ENCODE measurements at regions not wholly inside any gene's neighbourhood (a gene's known extent, or its start where the extent isn't known, plus 50 kb on each side); places are given as distances from the start of the nearest gene placed in this dataset.

DNA sequence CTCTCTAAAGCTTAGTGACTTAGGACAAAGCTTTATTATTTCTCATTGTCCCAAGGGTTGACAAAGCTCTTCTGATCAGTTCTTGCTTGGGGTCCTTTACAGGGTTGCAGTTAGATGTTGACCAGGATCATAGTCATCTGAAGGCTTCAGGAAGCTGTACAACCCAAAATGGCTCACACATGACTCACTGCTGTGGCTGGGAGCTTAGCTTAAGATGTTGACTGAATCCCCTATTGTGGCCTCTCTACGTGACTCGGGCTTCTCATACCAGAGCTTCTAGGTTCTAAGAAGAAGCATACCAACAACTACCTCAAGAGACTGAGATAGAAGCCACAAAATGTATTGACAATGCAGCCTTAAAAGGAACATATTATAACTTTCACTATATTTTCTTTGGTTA is 569.6 kb upstream of the ROBO2 start:
- intact Hi-C loops (cut with micrococcal nuclease), result no loop called here
- Histone ChIP-seq H3K36me3 (ENCODE audit: low read depth, low read length) (no peaks in the 10 kb centered on the region), H3K4me2 (ENCODE audit: low read length) (no peak overlapping the region), H3K4me3 (ENCODE audit: low read length) (no peak overlapping the region), H3K4me1 (ENCODE audit: insufficient read depth, low read length) (no peaks in the 10 kb centered on the region), H3K9me3 (ENCODE audit: low read length) (0 out of 2 replicates have a peak, but pooled peaks cover 6% of the 10 kb centered on the region), H3F3A (ENCODE audit: low read length, unreplicated experiment) (no peaks in the 10 kb centered on the region), H2AFZ (ENCODE audit: low read length) (no peak overlapping the region), H3K27ac (ENCODE audit: low read length) (no peak overlapping the region), H3K9ac (ENCODE audit: low read length) (no peak overlapping the region), H4K20me1 (ENCODE audit: low read length) (no peaks in the 10 kb centered on the region), H3K27me3 (ENCODE audit: low read length) (no peaks in the 10 kb centered on the region), H3K79me2 (ENCODE audit: low read length) (no peaks in the 10 kb centered on the region), H3K9me2 (replicated peaks; ENCODE audit: low read length) (no peaks in the 10 kb centered on the region)
- no TSS peak for BruUV-seq (replicated peaks)
- ATAC-seq, result peak; percentile 49
- CTCF ChIA-PET, result no interaction called here
- TF ChIP-seq EZH2phosphoT487 (IDR thresholded peaks at IDR 0.05; ENCODE audit: borderline replicate concordance, low read length), result no peak
- no peak for TF ChIP-seq EZH2 (IDR thresholded peaks at IDR 0.05; ENCODE audit: low read length, unreplicated experiment)
- TF ChIP-seq, protein P1, sequence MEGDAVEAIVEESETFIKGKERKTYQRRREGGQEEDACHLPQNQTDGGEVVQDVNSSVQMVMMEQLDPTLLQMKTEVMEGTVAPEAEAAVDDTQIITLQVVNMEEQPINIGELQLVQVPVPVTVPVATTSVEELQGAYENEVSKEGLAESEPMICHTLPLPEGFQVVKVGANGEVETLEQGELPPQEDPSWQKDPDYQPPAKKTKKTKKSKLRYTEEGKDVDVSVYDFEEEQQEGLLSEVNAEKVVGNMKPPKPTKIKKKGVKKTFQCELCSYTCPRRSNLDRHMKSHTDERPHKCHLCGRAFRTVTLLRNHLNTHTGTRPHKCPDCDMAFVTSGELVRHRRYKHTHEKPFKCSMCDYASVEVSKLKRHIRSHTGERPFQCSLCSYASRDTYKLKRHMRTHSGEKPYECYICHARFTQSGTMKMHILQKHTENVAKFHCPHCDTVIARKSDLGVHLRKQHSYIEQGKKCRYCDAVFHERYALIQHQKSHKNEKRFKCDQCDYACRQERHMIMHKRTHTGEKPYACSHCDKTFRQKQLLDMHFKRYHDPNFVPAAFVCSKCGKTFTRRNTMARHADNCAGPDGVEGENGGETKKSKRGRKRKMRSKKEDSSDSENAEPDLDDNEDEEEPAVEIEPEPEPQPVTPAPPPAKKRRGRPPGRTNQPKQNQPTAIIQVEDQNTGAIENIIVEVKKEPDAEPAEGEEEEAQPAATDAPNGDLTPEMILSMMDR (conservative IDR thresholded peaks at IDR 0.05; ENCODE audit: low read depth, low read length), result no peak
- POLR2A ChIA-PET (ENCODE audit: unreplicated experiment), result no interaction called here
- peak; percentile 46 for DNase-seq

DNA sequence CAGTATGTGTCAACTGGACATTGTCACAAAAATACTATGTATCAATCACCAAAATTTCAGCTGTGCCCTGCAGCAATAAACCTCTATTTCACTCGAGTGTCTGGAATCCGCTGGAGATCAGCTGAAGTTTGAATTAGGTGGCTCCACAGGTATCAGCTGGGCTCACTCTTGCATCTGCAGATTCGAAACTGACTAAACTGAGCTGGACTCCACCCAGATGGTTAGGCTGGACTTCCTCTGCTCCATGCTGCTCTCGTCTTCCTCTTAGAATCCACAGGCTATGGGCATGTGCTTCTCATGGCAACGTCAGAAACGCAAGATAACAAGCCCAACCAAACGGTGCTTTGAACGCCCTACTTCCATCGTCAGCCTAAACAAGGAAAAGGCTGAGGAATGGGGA is 565.3 kb upstream of the ROBO2 start:
- H3K4me2 ChIP-seq (ENCODE audit: low read length), result no peak overlapping the region
- no peaks in the 10 kb centered on the region for H3K79me2 ChIP-seq (ENCODE audit: low read length)
- no peak overlapping the region for H3K9ac ChIP-seq (ENCODE audit: low read length)
- H3K9me3 ChIP-seq (ENCODE audit: low read length), result no peaks in the 10 kb centered on the region
- intact Hi-C loops (cut with micrococcal nuclease), result no loop called here
- ChIA-PET CTCF (no interaction called here), POLR2A (ENCODE audit: unreplicated experiment) (no interaction called here)
- peaks cover 4% of the 10 kb centered on the region; the same call in 1 of the 2 replicates for H3K27me3 ChIP-seq (ENCODE audit: low read length)
- no peak overlapping the region for H3K4me3 ChIP-seq (ENCODE audit: low read length)
- no peak for DNase-seq
- ATAC-seq, result no peak
- H4K20me1 ChIP-seq (ENCODE audit: low read length), result no peaks in the 10 kb centered on the region
- no peaks in the 10 kb centered on the region for H3K4me1 ChIP-seq (ENCODE audit: insufficient read depth, low read length)
- BruUV-seq (replicated peaks), result no TSS peak
- TF ChIP-seq, protein P1 (conservative IDR thresholded peaks at IDR 0.05; ENCODE audit: low read depth, low read length), result no peak
- TF ChIP-seq EZH2 (IDR thresholded peaks at IDR 0.05; ENCODE audit: low read length, unreplicated experiment) (no peak), EZH2phosphoT487 (IDR thresholded peaks at IDR 0.05; ENCODE audit: borderline replicate concordance, low read length) (no peak)
- no peaks in the 10 kb centered on the region for H3F3A ChIP-seq (ENCODE audit: low read length, unreplicated experiment)
- no peaks in the 10 kb centered on the region for H3K36me3 ChIP-seq (ENCODE audit: low read depth, low read length)
- H2AFZ ChIP-seq (ENCODE audit: low read length), result no peak overlapping the region; the same call in 1 of the 2 replicates
- H3K27ac ChIP-seq (ENCODE audit: low read length), result no peak overlapping the region
- H3K9me2 ChIP-seq (replicated peaks; ENCODE audit: low read length), result no peaks in the 10 kb centered on the region

DNA sequence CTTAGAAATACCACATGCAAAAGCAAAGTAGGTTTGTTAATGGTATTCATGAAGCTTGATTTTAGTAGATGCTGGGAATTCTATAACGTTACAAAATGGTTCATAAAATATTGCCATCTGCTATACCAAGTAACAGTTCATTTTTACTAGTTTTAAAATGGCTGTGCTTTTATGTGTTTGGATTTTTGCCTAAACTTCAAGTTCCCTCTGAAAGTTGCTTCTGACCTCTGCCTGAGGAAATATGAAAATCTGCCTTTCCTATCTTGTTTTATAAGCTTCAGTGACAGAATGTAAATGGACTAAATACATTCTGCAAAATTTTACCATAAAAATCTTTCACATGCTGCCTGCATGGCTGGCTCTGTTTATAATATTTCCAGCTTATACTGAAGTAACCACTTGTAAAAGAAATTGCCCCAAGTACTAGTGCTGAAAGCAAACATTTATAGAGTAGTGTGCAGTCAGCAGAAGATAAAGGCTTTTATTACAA is 560.7 kb upstream of the ROBO2 start:
- Histone ChIP-seq H3K9me3 (ENCODE audit: low read length) (no peaks in the 10 kb centered on the region), H3K27me3 (ENCODE audit: low read length) (peaks cover 4% of the 10 kb centered on the region), H3K36me3 (ENCODE audit: low read depth, low read length) (no peaks in the 10 kb centered on the region), H3K79me2 (ENCODE audit: low read length) (no peaks in the 10 kb centered on the region), H3K4me1 (ENCODE audit: insufficient read depth, low read length) (no peaks in the 10 kb centered on the region), H4K20me1 (ENCODE audit: low read length) (no peaks in the 10 kb centered on the region), H3K4me2 (ENCODE audit: low read length) (no peak overlapping the region), H3K9ac (ENCODE audit: low read length) (no peak overlapping the region), H3K4me3 (ENCODE audit: low read length) (no peak overlapping the region), H3F3A (ENCODE audit: low read length, unreplicated experiment) (no peaks in the 10 kb centered on the region), H3K9me2 (replicated peaks; ENCODE audit: low read length) (no peaks in the 10 kb centered on the region), H3K27ac (ENCODE audit: low read length) (no peak overlapping the region), H2AFZ (ENCODE audit: low read length) (no peak overlapping the region)
- no peak for ATAC-seq
- no peak for TF ChIP-seq EZH2 (IDR thresholded peaks at IDR 0.05; ENCODE audit: low read length, unreplicated experiment)
- intact Hi-C loops (cut with micrococcal nuclease), result no loop called here
- ChIA-PET POLR2A (ENCODE audit: unreplicated experiment) (no interaction called here), CTCF (no interaction called here)
- BruUV-seq (replicated peaks), result no TSS peak
- no peak for DNase-seq
